ENCODE measurements at regions not wholly inside any gene's neighbourhood (a gene's known extent, or its start where the extent isn't known, plus 50 kb on each side); places are given as distances from the start of the nearest gene placed in this dataset.

DNA sequence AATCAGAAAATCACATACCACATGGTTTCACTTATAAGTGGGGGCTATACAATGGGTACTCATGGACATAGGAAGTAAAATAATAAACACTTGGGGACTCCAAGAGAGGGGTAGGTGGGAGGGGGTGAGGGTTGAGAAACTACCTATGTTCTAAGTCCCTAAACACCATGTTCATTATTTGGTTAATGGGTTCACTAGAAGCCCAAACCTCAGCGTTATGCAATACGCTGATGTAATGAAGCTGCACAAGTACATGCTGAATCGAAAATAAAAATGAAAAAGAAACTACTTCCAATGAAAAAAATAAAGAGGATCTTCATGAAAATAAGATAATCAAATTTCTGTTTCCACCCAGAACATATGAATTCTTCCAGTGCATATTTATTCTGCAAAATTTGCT lies 208.5 kb downstream of the TMEM161B start:
- TF ChIP-seq, protein P1, sequence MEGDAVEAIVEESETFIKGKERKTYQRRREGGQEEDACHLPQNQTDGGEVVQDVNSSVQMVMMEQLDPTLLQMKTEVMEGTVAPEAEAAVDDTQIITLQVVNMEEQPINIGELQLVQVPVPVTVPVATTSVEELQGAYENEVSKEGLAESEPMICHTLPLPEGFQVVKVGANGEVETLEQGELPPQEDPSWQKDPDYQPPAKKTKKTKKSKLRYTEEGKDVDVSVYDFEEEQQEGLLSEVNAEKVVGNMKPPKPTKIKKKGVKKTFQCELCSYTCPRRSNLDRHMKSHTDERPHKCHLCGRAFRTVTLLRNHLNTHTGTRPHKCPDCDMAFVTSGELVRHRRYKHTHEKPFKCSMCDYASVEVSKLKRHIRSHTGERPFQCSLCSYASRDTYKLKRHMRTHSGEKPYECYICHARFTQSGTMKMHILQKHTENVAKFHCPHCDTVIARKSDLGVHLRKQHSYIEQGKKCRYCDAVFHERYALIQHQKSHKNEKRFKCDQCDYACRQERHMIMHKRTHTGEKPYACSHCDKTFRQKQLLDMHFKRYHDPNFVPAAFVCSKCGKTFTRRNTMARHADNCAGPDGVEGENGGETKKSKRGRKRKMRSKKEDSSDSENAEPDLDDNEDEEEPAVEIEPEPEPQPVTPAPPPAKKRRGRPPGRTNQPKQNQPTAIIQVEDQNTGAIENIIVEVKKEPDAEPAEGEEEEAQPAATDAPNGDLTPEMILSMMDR (IDR thresholded peaks at IDR 0.05): no peak
- no peak for TF ChIP-seq EP300 (IDR thresholded peaks at IDR 0.05)

All from tibial nerve (tissue), 4 donors.